GM21723 (cell line): ENCODE measurements at regions not wholly inside any gene's neighbourhood (a gene's known extent, or its start where the extent isn't known, plus 50 kb on each side); places are given as distances from the start of the nearest gene placed in this dataset.

ENCODE experiments used
- ATAC-seq: cut with Tn5 transposase; IDR thresholded peaks from one replicate; pipeline ENCODE4 v1.9.1; 2021; ENCODE audit warnings: mild to moderate bottlenecking, moderate library complexity; ENCODE audit not compliant: unreplicated experiment

DNA sequence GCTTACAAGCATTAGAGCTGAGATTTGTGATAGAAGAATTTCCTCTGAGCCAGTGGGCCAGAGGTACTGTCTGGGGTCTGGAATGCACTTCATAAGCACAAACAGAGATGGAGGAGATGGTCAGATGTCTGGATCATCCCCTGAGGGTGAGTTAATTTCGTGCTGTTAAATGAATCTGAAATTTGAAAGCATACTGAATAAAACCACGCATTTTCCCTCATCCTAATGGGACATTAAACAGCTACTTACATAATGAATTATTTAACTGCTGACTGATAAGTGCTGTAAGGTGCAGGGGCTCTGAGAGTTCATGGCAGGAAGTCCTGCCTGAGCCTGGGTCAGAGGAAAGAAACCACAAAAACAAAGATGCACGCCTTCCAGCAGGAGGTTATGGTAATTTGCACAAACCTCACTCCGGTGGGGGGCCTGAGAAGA lies 136.3 kb upstream of the XYLT1 start:
- no peak for ATAC-seq

DNA sequence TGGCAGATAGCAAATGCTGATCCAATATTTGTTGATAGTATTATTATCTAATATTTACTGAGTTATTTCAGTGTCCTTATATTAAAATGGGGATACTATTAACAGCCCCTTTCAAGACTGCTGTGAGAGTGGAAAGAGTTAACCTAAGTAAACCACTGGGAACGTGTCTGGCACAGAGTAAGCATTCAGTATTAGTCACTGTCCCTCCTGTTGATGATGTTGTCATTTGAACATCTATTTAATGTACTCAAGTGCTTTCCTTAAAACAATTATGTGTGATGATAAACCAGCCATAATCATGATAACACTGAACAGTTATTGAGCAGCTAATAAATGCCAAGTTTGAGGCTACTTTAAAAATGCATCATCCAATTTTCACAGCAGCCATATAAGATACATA lies 135.7 kb upstream of the XYLT1 start:
- ATAC-seq: no peak

DNA sequence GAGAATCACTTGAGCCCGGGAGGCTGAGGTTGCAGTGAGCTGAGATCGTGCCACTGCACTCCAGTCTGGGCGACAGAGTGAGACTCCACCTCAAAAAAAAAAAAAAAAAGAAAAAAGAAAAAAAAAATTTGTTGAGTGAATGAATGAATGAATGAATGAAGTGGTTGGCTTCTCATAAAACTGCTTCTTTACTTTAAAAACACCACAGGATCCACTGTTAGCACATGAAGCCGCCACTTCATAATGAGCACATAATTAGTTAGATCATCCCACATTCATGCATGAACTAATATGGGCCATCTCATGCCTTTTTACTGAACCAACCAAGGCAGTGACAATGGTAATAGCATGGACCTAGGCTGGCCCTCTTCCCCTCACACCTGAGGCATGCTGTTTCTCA lies 135.0 kb upstream of the XYLT1 start:
- ATAC-seq: no peak

DNA sequence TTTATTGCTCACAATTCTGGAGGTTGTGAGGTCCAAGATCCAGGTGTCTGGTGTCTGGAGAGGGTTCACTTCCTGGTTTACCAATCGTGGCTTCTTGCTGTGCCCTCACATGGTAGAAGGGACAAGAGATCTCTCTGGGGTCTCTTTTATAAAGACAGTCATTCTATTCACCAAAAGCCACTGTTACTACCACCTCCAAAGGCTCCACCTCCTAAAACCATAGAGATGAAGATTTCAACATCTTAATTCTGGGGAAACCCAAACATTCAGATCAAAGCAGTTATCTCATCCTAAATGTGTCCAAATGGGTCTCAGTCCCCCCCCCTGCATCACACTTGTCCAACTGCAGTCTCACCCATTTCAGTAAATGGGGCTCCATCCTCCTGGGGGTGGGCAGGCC lies 132.9 kb upstream of the XYLT1 start:
- ATAC-seq: no peak

GRCh38 chr16:17602678-17603077 lies 131.9 kb upstream of the XYLT1 start:
- ATAC-seq: no peak

DNA sequence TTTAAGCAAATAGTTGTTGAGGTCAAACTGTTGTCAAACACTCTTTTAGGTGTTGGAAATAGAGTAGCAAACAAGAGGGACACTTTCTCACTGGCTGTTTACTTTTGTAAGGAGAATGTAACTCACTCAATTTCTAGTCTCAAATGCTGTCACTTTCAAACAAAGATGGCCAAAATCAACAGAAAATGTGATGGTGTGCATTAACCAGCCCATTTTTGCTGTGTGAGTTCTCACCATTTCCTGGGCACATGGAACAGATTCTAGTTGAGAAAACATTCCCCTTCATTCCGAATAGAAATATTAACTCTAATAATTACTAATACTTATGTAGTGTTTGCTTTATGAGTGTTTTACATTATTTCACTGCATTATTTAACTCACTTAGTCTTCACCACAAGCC lies 128.2 kb upstream of the XYLT1 start:
- ATAC-seq: no peak

DNA sequence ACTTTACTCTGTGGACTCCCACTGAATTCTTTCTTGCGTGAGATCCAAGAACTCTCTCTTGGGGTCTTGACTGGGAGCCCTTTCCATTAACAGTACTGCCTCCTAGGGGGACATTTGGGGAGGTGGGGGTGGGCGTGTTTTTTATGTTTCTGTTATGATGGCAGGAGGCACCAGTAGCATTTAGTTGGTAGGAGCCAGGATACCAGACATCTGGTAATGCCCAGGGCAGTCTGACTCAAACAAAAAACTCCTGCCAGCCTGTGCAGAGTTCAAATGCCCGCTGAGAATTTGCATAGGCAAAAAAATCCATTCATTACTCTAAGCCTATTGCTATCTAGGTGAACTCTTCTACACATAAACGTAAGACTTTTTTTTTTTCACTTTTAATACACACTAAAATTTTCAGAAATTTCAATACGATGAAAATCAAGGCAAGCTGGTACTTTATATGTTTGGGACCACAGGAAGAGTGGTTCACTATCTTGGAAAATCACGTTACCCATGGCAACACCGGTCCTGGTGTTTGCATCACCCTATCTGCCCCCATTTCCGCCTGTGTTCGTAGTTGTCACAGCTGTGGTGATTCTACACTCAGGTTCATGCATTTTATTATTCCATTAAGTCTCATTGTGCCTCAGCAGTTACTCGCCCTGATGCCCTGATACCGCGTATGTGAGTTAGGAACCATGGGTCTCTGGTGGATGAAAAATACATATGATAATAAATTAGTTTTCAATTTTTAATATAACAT lies 121.1 kb upstream of the XYLT1 start:
- ATAC-seq: no peak

DNA sequence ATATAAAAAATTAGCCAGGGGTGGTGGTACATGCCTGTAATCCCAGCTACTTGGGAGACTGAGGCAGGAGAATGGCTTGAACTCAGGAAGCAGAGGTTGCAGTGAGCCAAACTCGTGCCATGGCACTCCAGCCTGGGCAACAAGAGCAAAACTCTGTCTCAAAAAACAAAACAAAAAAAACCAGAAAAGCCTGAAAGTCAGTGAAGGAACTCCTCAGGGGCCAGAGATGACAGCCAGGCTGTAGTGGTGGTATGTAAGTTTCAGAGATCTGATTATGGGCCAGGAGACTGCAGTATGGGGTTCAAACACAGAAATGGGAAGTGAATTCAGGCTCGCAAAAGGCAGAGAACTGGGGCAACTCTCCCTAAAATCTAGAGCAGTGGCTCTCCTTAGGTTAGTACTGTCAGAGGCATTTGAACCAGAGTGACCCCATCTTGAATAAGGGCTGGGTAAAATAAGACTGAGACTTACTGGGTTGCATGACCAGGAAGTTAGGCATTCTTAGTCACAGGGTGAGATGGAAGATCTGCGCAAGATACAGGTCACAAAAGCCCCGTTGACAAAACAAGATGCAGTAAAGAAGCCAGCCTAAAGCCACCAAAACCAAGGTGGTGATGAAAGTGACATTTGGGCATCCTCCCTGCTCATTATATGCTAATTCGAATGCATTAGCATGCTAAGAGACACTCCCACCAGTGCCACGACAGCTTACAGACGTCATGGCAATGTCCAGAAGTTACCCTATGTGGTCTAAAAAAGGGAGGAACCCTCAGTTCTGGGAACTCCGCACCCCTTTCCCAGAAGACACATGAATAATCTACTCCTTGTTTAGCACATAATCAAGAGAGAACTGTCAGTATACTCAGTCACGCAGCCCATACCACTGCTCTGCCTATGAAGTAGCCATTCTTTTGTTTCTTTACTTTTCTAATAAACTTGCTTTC lies 120.2 kb upstream of the XYLT1 start:
- ATAC-seq: no peak

GRCh38 chr16:17589898-17590297 lies 119.1 kb upstream of the XYLT1 start:
- no peak for ATAC-seq

- ATAC-seq: no peak
Measured at GRCh38 chr16:17585449-17586074, 114.8 kb upstream of the XYLT1 start.

- ATAC-seq: no peak
Measured at GRCh38 chr16:17578981-17579874, 108.5 kb upstream of the XYLT1 start.

DNA sequence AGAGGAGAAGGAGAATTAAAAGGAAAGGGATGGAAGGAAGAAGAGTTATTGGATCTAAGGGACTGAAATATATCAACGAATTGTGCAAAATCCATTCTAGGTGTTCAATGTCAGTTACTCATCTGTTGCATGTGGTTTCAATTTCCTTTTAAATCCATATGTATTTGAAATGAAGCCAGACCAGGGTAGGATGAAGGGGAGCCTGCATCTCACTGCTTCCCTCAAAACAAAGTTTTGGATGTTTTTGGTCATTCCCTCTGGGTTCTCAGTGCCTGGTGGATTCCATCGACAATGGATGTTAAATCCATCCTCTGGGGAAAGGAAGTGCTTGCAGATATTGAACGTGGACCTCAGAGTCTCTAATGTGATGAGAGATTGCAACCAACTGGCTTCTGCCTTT lies 103.5 kb upstream of the XYLT1 start:
- no peak for ATAC-seq

DNA sequence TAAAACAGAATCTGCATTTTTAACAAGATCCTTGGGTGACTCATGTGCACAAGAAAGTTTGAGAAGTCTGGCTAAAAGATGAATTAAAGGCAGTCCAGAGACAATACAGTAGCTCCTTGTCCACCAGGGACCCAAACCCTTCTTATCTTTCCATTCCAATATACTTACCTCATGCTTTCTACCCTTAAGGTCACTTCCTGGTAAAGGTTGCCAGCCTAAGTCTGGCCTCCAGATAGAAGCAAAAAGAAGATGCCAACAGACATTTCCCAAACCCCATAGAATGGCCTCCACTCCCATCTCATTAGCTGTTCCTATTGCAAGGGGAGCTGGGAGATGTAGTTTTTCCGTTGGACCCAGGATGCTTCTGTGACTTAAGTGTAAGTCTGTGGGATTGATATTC lies 101.4 kb upstream of the XYLT1 start:
- ATAC-seq: no peak

GRCh38 chr16:17571499-17572093 lies 100.8 kb upstream of the XYLT1 start:
- no peak for ATAC-seq

- no peak for ATAC-seq
Measured at GRCh38 chr16:17568239-17568638, 97.5 kb upstream of the XYLT1 start.

DNA sequence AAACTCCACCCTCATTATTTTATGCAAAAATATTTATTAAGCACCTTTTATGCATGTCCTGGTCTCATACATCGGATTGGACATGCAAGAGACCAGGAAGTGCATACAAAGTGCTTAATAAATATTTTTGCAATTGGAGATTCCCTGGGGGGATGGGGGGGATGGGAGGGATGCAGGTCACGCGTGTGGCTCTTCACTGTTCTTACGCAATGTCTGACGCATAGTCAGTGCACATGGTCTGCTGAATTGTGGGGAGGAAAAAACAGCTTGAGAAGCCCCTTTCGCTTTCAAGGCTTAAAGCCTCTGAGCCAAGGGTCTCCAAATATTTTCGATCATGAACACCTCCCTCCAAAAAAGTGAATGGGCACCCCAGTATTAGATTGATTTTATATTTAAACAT lies 96.7 kb upstream of the XYLT1 start:
- ATAC-seq: no peak

DNA sequence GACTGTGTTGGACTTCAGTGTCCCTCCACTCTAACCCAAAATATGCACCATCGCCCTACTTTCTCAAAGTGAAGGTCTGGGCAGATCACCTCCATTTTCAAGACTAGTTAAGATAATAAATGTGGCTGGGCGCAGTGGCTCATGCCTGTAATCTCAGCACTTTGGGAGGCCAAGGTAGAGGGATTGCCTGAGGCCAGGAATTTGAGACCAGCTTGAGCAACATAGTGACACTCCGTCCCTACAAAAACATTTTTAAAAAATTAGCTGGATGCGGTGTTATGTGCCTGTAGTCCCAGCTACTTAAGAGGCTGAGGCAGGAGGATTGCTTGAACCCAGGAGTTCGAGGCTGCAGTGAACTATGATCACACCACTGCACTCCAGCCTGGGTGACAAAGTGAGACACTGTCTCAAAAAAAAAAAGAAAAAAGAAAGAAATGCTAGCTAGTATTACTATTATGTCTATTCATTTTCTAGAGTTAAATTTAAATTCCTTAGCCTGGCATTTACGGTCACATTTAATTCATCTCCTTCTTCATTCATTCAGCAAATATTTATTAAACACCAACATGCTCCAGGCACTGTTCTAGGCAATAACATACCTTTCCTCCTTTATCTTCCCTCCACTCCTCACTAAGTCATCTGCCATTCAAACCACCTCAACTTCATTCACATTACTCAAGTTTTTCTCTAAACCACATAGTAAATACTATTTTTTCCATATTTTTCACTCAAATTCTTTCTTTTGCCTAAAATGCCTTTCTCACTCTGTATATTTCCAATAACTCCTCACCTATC lies 96.1 kb upstream of the XYLT1 start:
- ATAC-seq: no peak

DNA sequence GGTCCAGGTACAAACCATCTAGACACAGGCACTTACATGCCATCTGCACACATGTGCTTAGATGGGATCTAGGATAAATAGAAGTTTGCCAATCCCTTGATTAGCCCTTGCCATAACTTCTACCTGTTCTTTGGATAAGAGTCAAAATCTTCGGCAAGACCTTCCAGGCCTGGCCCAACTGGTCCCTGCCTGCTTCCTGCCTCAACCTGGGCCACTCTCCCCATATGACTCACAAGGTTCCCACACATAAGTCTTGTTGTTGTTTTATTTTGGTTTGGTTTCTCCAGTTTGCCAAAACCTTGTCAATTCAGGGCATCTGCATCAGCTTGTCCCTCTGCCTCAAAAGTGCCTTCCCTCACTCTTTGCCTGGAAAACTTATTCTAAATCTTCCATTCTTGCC lies 95.3 kb upstream of the XYLT1 start:
- ATAC-seq: no peak

DNA sequence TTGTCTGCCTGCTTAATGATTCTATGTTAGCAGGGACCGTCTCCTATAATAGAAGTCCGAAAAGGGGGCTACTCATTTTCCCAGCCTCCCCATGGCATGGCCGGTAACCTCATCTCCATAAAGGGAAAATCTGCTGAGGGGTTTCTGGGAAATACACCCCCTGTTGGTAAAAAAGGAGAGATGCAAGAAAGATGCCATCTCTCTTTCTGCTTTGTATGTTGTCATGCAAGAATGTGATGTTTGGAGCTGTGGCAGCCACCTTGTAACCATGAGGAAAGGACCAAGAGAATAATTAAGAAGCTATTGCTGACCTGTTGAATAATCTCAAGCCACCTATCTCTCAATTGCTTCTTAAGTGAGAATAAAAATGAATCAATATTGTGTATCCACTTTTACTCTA lies 94.8 kb upstream of the XYLT1 start:
- ATAC-seq: no peak
